Keratinocyte (primary cell): ENCODE measurements at regions not wholly inside any gene's neighbourhood (a gene's known extent, or its start where the extent isn't known, plus 50 kb on each side); places are given as distances from the start of the nearest gene placed in this dataset.

Experiments
- DNase-seq: peaks from one replicate; pipeline ENCODE4 v3.0.0-alpha.2; 2011; ENCODE audit warnings: low read depth, missing footprints, low spot score
- FAIRE-seq: peaks from 2 replicates; lab custom pipeline; 2011; peaks lifted over from hg19 to GRCh38; lab: Jason Lieb, UNC
- H2AFZ ChIP-seq: 2 replicates; pipeline ENCODE4 v1.6.0; 2012; ENCODE audit warnings: low read length, control low read depth, inconsistent platforms; ENCODE audit not compliant: control insufficient read depth
- H3K27ac ChIP-seq: 2 replicates; pipeline ENCODE4 v1.5.1; 2011; ENCODE audit warnings: low read length; ENCODE audit not compliant: control insufficient read depth, insufficient read depth
- H3K27me3 ChIP-seq: 3 replicates; pipeline ENCODE4 v1.6.0; 2011; ENCODE audit warnings: low read length; ENCODE audit not compliant: control insufficient read depth, insufficient read depth; ENCODE audit errors: extremely low read depth
- H3K36me3 ChIP-seq, 2 experiments: 2 replicates in 1 of 2; 3 replicates in 1 of 2; pipeline ENCODE4 v1.5.1; 2011; ENCODE audit warnings: low read length in 2 of 2, mild to moderate bottlenecking in 1 of 2; ENCODE audit not compliant: control insufficient read depth in 2 of 2, insufficient read depth in 2 of 2; ENCODE audit errors: extremely low read depth in 1 of 2
- H3K4me1 ChIP-seq: 3 replicates; pipeline ENCODE4 v1.5.1; 2011; ENCODE audit warnings: low read length; ENCODE audit not compliant: control insufficient read depth, insufficient read depth; ENCODE audit errors: extremely low read depth
- H3K4me2 ChIP-seq: 3 replicates; pipeline ENCODE4 v1.6.0; 2011; ENCODE audit warnings: low read depth, low read length; ENCODE audit not compliant: control insufficient read depth, insufficient read depth; ENCODE audit errors: extremely low read depth
- H3K4me3 ChIP-seq, 3 experiments: fragments of 200-600 bp in 1 of 3; sonication (generic) in 1 of 3; 2 replicates in 2 of 3; 3 replicates in 1 of 3; pipeline ENCODE4 v1.5.1; 2011 to 2016; ENCODE audit warnings: low read length in 3 of 3, mild to moderate bottlenecking in 3 of 3, control low read depth in 2 of 3, inconsistent platforms in 1 of 3, low read depth in 1 of 3, mixed read lengths in 1 of 3, mixed run types in 1 of 3, moderate library complexity in 1 of 3; ENCODE audit not compliant: control insufficient read depth in 2 of 3, insufficient read depth in 2 of 3; ENCODE audit errors: extremely low read depth in 1 of 3
- H3K79me2 ChIP-seq: 2 replicates; pipeline ENCODE4 v1.6.0; 2012; ENCODE audit warnings: low read length; ENCODE audit not compliant: control insufficient read depth, insufficient read depth
- H3K9ac ChIP-seq: 3 replicates; pipeline ENCODE4 v1.6.0; 2011; ENCODE audit warnings: low read length; ENCODE audit not compliant: control insufficient read depth, insufficient read depth; ENCODE audit errors: extremely low read depth
- H3K9me1 ChIP-seq: 3 replicates; pipeline ENCODE4 v1.6.0; 2011; ENCODE audit warnings: low read length; ENCODE audit not compliant: control insufficient read depth, insufficient read depth; ENCODE audit errors: extremely low read depth
- H3K9me3 ChIP-seq: 2 replicates; pipeline ENCODE4 v1.5.1; 2012; ENCODE audit warnings: low read depth, low read length; ENCODE audit not compliant: control insufficient read depth
- H4K20me1 ChIP-seq: 3 replicates; pipeline ENCODE4 v1.6.0; 2011; ENCODE audit warnings: low read length; ENCODE audit not compliant: control insufficient read depth, insufficient read depth; ENCODE audit errors: extremely low read depth
- EZH2 ChIP-seq: IDR thresholded peaks from one replicate; pipeline ENCODE4 v1.6.1; 2012; ENCODE audit warnings: inconsistent platforms, mild to moderate bottlenecking, low read length, moderate library complexity
- dilution Hi-C: fragments of 300-500 bp; cut with MboI; formaldehyde crosslinking; loops from one replicate; pipeline ENCODE4 v1.7.0; 2020; ENCODE audit warnings: low sequenced_read_pairs; ENCODE audit not compliant: extremely low pct_ligation_motif_present
- TF ChIP-seq, protein P1 (sequence below), 3 experiments: IDR thresholded peaks in 1 of 3; conservative IDR thresholded peaks in 1 of 3; optimal IDR thresholded peaks in 1 of 3; 2 replicates in 2 of 3; 3 replicates in 1 of 3; pipeline versions ENCODE3 to v1.5.1; 2011; ENCODE audit warnings: low read length in 3 of 3, mild to moderate bottlenecking in 3 of 3, moderate library complexity in 2 of 3, control low read depth in 1 of 3, inconsistent platforms in 1 of 3; ENCODE audit not compliant: insufficient read depth in 2 of 3; ENCODE audit errors: extremely low read depth in 1 of 3

DNA sequence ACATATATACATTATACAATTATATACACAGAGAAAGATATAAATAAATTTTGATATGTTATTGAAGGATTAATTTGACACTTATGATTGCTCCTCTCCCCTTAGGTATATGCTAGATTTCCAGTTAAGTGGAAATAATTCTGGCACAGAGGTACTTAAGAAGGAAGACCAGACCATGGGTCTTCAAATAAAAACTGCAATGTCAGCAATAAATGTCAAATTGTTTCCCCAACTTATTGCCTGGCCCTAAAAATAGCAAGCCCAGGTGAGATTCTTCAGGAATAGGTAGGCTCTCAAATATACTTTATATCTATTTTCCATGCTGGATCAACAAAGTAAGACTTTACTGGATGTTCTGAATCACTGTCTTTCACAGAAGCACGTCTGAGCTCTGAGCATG, 551.3 kb upstream of the STEAP1 start:
- Histone ChIP-seq H3K27me3 (no peaks in the 10 kb centered on the region), H3K4me2 (no peak overlapping the region), H3K79me2 (no peaks in the 10 kb centered on the region), H3K9ac (no peak overlapping the region), H3K4me3 (no peak overlapping the region), H4K20me1 (no peaks in the 10 kb centered on the region), H3K27ac (no peak overlapping the region), H3K36me3 (no peaks in the 10 kb centered on the region), H3K9me1 (no peaks in the 10 kb centered on the region), H2AFZ (no peak overlapping the region), H3K9me3 (no peaks in the 10 kb centered on the region), H3K4me1 (no peaks in the 10 kb centered on the region)
- DNase-seq: no peak
- FAIRE-seq: no peak
- dilution Hi-C loops: no loop called here
- TF ChIP-seq EZH2: no peak
- TF ChIP-seq, protein P1, sequence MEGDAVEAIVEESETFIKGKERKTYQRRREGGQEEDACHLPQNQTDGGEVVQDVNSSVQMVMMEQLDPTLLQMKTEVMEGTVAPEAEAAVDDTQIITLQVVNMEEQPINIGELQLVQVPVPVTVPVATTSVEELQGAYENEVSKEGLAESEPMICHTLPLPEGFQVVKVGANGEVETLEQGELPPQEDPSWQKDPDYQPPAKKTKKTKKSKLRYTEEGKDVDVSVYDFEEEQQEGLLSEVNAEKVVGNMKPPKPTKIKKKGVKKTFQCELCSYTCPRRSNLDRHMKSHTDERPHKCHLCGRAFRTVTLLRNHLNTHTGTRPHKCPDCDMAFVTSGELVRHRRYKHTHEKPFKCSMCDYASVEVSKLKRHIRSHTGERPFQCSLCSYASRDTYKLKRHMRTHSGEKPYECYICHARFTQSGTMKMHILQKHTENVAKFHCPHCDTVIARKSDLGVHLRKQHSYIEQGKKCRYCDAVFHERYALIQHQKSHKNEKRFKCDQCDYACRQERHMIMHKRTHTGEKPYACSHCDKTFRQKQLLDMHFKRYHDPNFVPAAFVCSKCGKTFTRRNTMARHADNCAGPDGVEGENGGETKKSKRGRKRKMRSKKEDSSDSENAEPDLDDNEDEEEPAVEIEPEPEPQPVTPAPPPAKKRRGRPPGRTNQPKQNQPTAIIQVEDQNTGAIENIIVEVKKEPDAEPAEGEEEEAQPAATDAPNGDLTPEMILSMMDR (optimal IDR thresholded peaks at IDR 0.05 in 1 of 3, IDR thresholded peaks at IDR 0.05 in 1 of 3, conservative IDR thresholded peaks at IDR 0.05 in 1 of 3; ENCODE audit: extremely low read depth in 1 of 3, insufficient read depth in 2 of 3, low read length in 3 of 3): no peak

GRCh38 chr7:89605362-89605761, 548.9 kb upstream of the STEAP1 start:
- DNase-seq (no peak), FAIRE-seq (no peak)
- no peaks in the 10 kb centered on the region for H3K9me1 ChIP-seq
- H3K36me3 ChIP-seq: no peaks in the 10 kb centered on the region
- no peaks in the 10 kb centered on the region for H3K4me1 ChIP-seq
- no peak for TF ChIP-seq EZH2
- TF ChIP-seq, protein P1 (optimal IDR thresholded peaks at IDR 0.05 in 1 of 3, IDR thresholded peaks at IDR 0.05 in 1 of 3, conservative IDR thresholded peaks at IDR 0.05 in 1 of 3; ENCODE audit: extremely low read depth in 1 of 3, insufficient read depth in 2 of 3, low read length in 3 of 3): no peak
- no peak overlapping the region for H2AFZ ChIP-seq
- no peaks in the 10 kb centered on the region for H3K79me2 ChIP-seq
- no peaks in the 10 kb centered on the region for H4K20me1 ChIP-seq
- dilution Hi-C loops: no loop called here
- H3K27ac ChIP-seq: no peak overlapping the region
- no peaks in the 10 kb centered on the region for H3K27me3 ChIP-seq
- no peak overlapping the region for H3K4me2 ChIP-seq
- no peak overlapping the region for H3K9ac ChIP-seq
- H3K4me3 ChIP-seq: no peak overlapping the region
- H3K9me3 ChIP-seq: no peaks in the 10 kb centered on the region
